IMR-90 (cell line): ENCODE measurements at regions not wholly inside any gene's neighbourhood (a gene's known extent, or its start where the extent isn't known, plus 50 kb on each side); places are given as distances from the start of the nearest gene placed in this dataset.

ENCODE experiments used
- ATAC-seq: fragments of 200-7000 bp; cut with Tn5 transposase; 2 replicates; pipeline ENCODE4 v1.9.1; 2020; ENCODE audit warnings: low read depth, mild to moderate bottlenecking, moderate library complexity
- BruUV-seq: library from RNA; stranded (reverse); fragments of 400-500 nt; replicated peaks from 2 replicates; lab custom pipeline; 2021; lab: Mats Ljungman, UMichigan
- CTCF ChIA-PET: fragments of 300-600 bp; formaldehyde crosslinking; extraction: SDS; loops from one replicate; lab custom pipeline; 2021; ENCODE audit warnings: antibody characterized with exemption; lab: Yijun Ruan, JAX
- POLR2A ChIA-PET: fragments of 300-600 bp; sonication (Branson Sonifier 250); formaldehyde crosslinking; loops from one replicate; lab custom pipeline; 2022; ENCODE audit warnings: antibody characterized with exemption; ENCODE audit not compliant: unreplicated experiment; lab: Charles Lee
- DNase-seq: peaks from one replicate; pipeline ENCODE4 v3.0.0; 2013
- H2AFZ ChIP-seq: replicated peaks from 2 replicates; pipeline ENCODE3; 2013; ENCODE audit warnings: low read length, mild to moderate bottlenecking; ENCODE audit not compliant: poor library complexity
- H2AK5ac ChIP-seq: 2 replicates; pipeline ENCODE4 v1.6.1; 2013; ENCODE audit warnings: low read depth, low read length, inconsistent platforms
- H2AK9ac ChIP-seq: replicated peaks from 2 replicates; pipeline ENCODE3; 2013; ENCODE audit warnings: mild to moderate bottlenecking, low read depth, low read length, moderate library complexity; ENCODE audit not compliant: poor library complexity
- H2BK120ac ChIP-seq: 2 replicates; pipeline ENCODE4 v1.6.1; 2013; ENCODE audit warnings: low read depth, low read length, inconsistent platforms
- H2BK15ac ChIP-seq: 3 replicates; pipeline ENCODE4 v1.6.1; 2013; ENCODE audit warnings: low read depth, low read length, inconsistent platforms
- H2BK20ac ChIP-seq: 2 replicates; pipeline ENCODE4 v1.6.1; 2013; ENCODE audit warnings: low read depth, mild to moderate bottlenecking, inconsistent platforms, low read length, moderate library complexity
- H2BK5ac ChIP-seq: 2 replicates; pipeline ENCODE4 v1.6.1; 2013; ENCODE audit warnings: mild to moderate bottlenecking, low read depth, low read length, inconsistent platforms; ENCODE audit not compliant: poor library complexity, severe bottlenecking
- H3K14ac ChIP-seq: replicated peaks from 2 replicates; pipeline ENCODE4 v1.6.1; 2013; ENCODE audit warnings: low read depth, low read length, inconsistent platforms
- H3K18ac ChIP-seq: 2 replicates; pipeline ENCODE4 v1.6.1; 2013; ENCODE audit warnings: low read depth, low read length, control low read depth
- H3K23ac ChIP-seq: 2 replicates; pipeline ENCODE4 v1.6.1; 2013; ENCODE audit warnings: low read depth, low read length, inconsistent platforms
- H3K27ac ChIP-seq: 2 replicates; pipeline ENCODE4 v1.5.1; 2013; ENCODE audit warnings: mild to moderate bottlenecking, control low read depth, low read length; ENCODE audit not compliant: insufficient read depth
- H3K27me3 ChIP-seq: 2 replicates; pipeline ENCODE4 v1.6.1; 2013; ENCODE audit warnings: low read length; ENCODE audit not compliant: control insufficient read depth, insufficient read depth
- H3K36me3 ChIP-seq: 2 replicates; pipeline ENCODE4 v1.6.1; 2013; ENCODE audit warnings: low read length, mixed read lengths; ENCODE audit not compliant: control insufficient read depth, insufficient read depth
- H3K4ac ChIP-seq: 2 replicates; pipeline ENCODE4 v1.6.1; 2013; ENCODE audit warnings: low read depth, low read length, inconsistent platforms
- H3K4me1 ChIP-seq: 2 replicates; pipeline ENCODE4 v1.6.1; 2013; ENCODE audit warnings: low read length, mixed read lengths; ENCODE audit not compliant: control insufficient read depth, insufficient read depth
- H3K4me2 ChIP-seq: 2 replicates; pipeline ENCODE4 v1.6.1; 2013; ENCODE audit warnings: low read depth, mild to moderate bottlenecking, control low read depth, low read length, moderate library complexity
- H3K4me3 ChIP-seq: 2 replicates; pipeline ENCODE4 v1.5.1; 2013; ENCODE audit warnings: low read depth, mild to moderate bottlenecking, control low read depth, low read length, moderate library complexity; ENCODE audit not compliant: insufficient read depth
- H3K56ac ChIP-seq: 2 replicates; pipeline ENCODE4 v1.6.1; 2013; ENCODE audit warnings: low read length, inconsistent platforms; ENCODE audit not compliant: insufficient read depth; ENCODE audit errors: extremely low read depth
- H3K79me1 ChIP-seq, 2 experiments: 2 replicates each; pipeline ENCODE4 v1.6.1; 2013; ENCODE audit warnings: low read length in 2 of 2, inconsistent platforms in 1 of 2, low read depth in 1 of 2
- H3K9ac ChIP-seq: 2 replicates; pipeline ENCODE4 v1.6.1; 2013; ENCODE audit warnings: low read depth, low read length, control low read depth
- H3K9me1 ChIP-seq: 2 replicates; pipeline ENCODE4 v1.6.1; 2013; ENCODE audit warnings: low read length, inconsistent platforms; ENCODE audit not compliant: insufficient read depth
- H3K9me3 ChIP-seq: 2 replicates; pipeline ENCODE4 v1.6.1; 2013; ENCODE audit warnings: low read length; ENCODE audit not compliant: control insufficient read depth, insufficient read depth
- H4K20me1 ChIP-seq: 2 replicates; pipeline ENCODE4 v1.6.1; 2013; ENCODE audit warnings: low read length, inconsistent platforms; ENCODE audit not compliant: insufficient read depth
- H4K5ac ChIP-seq: 2 replicates; pipeline ENCODE4 v1.6.1; 2013; ENCODE audit warnings: mild to moderate bottlenecking, low read depth, low read length, control low read depth
- H4K8ac ChIP-seq, 2 experiments: 2 replicates each; pipeline ENCODE4 v1.6.1; 2013; ENCODE audit warnings: low read depth in 2 of 2, low read length in 2 of 2, control low read depth in 1 of 2, inconsistent platforms in 1 of 2
- H4K91ac ChIP-seq: 2 replicates; pipeline ENCODE4 v1.6.1; 2013; ENCODE audit warnings: low read depth, low read length, inconsistent platforms; ENCODE audit not compliant: insufficient read depth
- BHLHE40 ChIP-seq: fragments of 150-350 bp; IDR thresholded peaks from 2 replicates; pipeline ENCODE4 v1.6.1; 2016; ENCODE audit warnings: mild to moderate bottlenecking, low read depth, low read length
- CEBPB ChIP-seq: IDR thresholded peaks from 2 replicates; pipeline ENCODE4 v1.6.1; 2012; ENCODE audit warnings: low read depth, low read length, improper control_type of control experiment
- CHD1 ChIP-seq: IDR thresholded peaks from 2 replicates; pipeline ENCODE4 v1.6.1; 2012; ENCODE audit warnings: low read depth, low read length, improper control_type of control experiment
- FOS ChIP-seq: fragments of 150-350 bp; IDR thresholded peaks from 2 replicates; pipeline ENCODE4 v1.6.1; 2016; ENCODE audit warnings: low read depth, low read length
- MAFK ChIP-seq: IDR thresholded peaks from 2 replicates; pipeline ENCODE4 v1.6.1; 2012; ENCODE audit warnings: low read depth, low read length, improper control_type of control experiment
- MAZ ChIP-seq: IDR thresholded peaks from 2 replicates; pipeline ENCODE4 v1.6.1; 2012; ENCODE audit warnings: low read depth, mild to moderate bottlenecking, low read length, improper control_type of control experiment, moderate library complexity, borderline replicate concordance
- MXI1 ChIP-seq: IDR thresholded peaks from 2 replicates; pipeline ENCODE4 v1.6.1; 2012; ENCODE audit warnings: low read depth, mild to moderate bottlenecking, low read length, moderate library complexity, borderline replicate concordance
- NFE2L2 ChIP-seq: fragments of 150-350 bp; IDR thresholded peaks from 2 replicates; pipeline ENCODE4 v1.6.1; 2016; ENCODE audit warnings: low read depth, mild to moderate bottlenecking, low read length
- POLR2A ChIP-seq: IDR thresholded peaks from 2 replicates; pipeline ENCODE4 v1.6.1; 2012; ENCODE audit warnings: mild to moderate bottlenecking, low read depth, low read length
- RAD21 ChIP-seq: IDR thresholded peaks from 2 replicates; pipeline ENCODE4 v1.6.1; 2012; ENCODE audit warnings: low read length, improper control_type of control experiment
- RCOR1 ChIP-seq: IDR thresholded peaks from 2 replicates; pipeline ENCODE4 v1.6.1; 2012; ENCODE audit warnings: mild to moderate bottlenecking, low read length, improper control_type of control experiment; ENCODE audit not compliant: insufficient replicate concordance
- RFX5 ChIP-seq: IDR thresholded peaks from 2 replicates; pipeline ENCODE4 v1.8.0; 2012; ENCODE audit warnings: low read depth, mild to moderate bottlenecking, low read length, moderate library complexity
- SMC3 ChIP-seq: fragments of 150-350 bp; IDR thresholded peaks from 2 replicates; pipeline ENCODE4 v1.6.1; 2016; ENCODE audit warnings: low read depth, mild to moderate bottlenecking, antibody characterized with exemption, low read length, moderate library complexity
- WGBS, 2 experiments: methylation state at CpG; one replicate each; pipeline versions ENCODE4 v1.1.5 to v1.1.7; 2013; ENCODE audit warnings: missing lambda C conversion rate in 2 of 2; ENCODE audit not compliant: insufficient read length in 1 of 2; ENCODE audit errors: extremely low coverage in 2 of 2; 5-methylcytosine and 5-hydroxymethylcytosine counted together
- dilution Hi-C: fragments of 300-500 bp; cut with HindIII; formaldehyde crosslinking; loops from one replicate; pipeline ENCODE4 v1.14.3; 2018; ENCODE audit warnings: low sequenced_read_pairs; ENCODE audit not compliant: unreplicated experiment
- in situ Hi-C: fragments of 300-500 bp; cut with MboI; formaldehyde crosslinking; loops from 3 replicates; pipeline ENCODE4 v1.14.3; 2019; ENCODE audit warnings: low sequenced_read_pairs, inconsistent platforms, mixed read lengths
- intact Hi-C: fragments of 100-400 bp; cut with micrococcal nuclease; formaldehyde crosslinking; loops from 2 replicates; pipeline ENCODE4 v1.10.0; 2022
- TF ChIP-seq, protein P1 (sequence below): fragments of 150-350 bp; IDR thresholded peaks from 2 replicates; pipeline ENCODE4 v1.6.1; 2017; ENCODE audit warnings: mild to moderate bottlenecking, antibody characterized with exemption, low read length, low read depth
- TF ChIP-seq, protein P2 (sequence below): fragments of 150-350 bp; IDR thresholded peaks from 2 replicates; pipeline ENCODE4 v1.6.1; 2016; ENCODE audit warnings: low read depth, mild to moderate bottlenecking, low read length, moderate library complexity, borderline replicate concordance
- TF ChIP-seq, protein P3 (sequence below): conservative IDR thresholded peaks from 2 replicates; pipeline ENCODE4 v1.5.1; 2012; ENCODE audit warnings: mild to moderate bottlenecking, low read depth, low read length, improper control_type of control experiment

DNA sequence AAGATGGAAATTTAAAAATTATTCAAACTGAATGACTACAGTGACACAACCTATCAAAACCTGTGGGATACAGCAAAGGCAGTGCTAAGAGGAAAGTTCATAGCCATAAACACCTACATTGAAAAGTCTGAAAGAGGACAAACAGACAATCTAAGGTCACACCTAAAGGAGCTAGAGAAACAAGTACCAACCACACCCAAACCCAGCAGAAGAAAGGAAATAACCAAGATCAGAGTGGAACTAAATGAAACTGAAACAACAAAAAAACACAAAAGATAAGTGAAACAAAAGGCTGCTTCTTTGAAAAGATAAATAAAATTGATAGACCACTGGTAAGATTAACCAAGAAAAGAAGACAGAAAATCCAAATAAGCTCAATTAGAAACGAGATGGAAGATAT is 247.2 kb upstream of the ZNF804A start:
- Histone ChIP-seq H2BK20ac (no peak overlapping the region), H3K4me3 (no peak overlapping the region), H2AFZ (no peak overlapping the region), H2AK9ac (no peak overlapping the region), H4K5ac (no peak overlapping the region), H4K91ac (no peak overlapping the region), H3K36me3 (no peaks in the 10 kb centered on the region), H3K23ac (no peak overlapping the region), H3K9ac (no peak overlapping the region), H2BK120ac (no peak overlapping the region), H3K79me1 (no peaks in the 10 kb centered on the region), H4K8ac (no peak overlapping the region), H3K27me3 (no peaks in the 10 kb centered on the region), H3K14ac (no peak overlapping the region), H3K9me1 (no peaks in the 10 kb centered on the region), H2BK15ac (no peak overlapping the region), H3K27ac (no peak overlapping the region), H2BK5ac (no peak overlapping the region), H3K4me2 (no peak overlapping the region), H2AK5ac (no peak overlapping the region), H3K4me1 (no peaks in the 10 kb centered on the region), H3K4ac (no peak overlapping the region), H3K9me3 (no peaks in the 10 kb centered on the region), H3K56ac (no peak overlapping the region), H4K20me1 (no peaks in the 10 kb centered on the region), H3K18ac (no peak overlapping the region)
- intact Hi-C loops (no loop called here), in situ Hi-C loops (no loop called here), dilution Hi-C loops (no loop called here)
- ATAC-seq (no peak), DNase-seq (no peak)
- ChIA-PET POLR2A (no interaction called here), CTCF (no interaction called here)
- WGBS, 2 experiments = no CpG with 5 or more reads among the region's 1 CpG
- no peak for TF ChIP-seq FOS
- TF ChIP-seq, protein P1, sequence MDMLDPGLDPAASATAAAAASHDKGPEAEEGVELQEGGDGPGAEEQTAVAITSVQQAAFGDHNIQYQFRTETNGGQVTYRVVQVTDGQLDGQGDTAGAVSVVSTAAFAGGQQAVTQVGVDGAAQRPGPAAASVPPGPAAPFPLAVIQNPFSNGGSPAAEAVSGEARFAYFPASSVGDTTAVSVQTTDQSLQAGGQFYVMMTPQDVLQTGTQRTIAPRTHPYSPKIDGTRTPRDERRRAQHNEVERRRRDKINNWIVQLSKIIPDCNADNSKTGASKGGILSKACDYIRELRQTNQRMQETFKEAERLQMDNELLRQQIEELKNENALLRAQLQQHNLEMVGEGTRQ = no peak
- TF ChIP-seq, protein P2, sequence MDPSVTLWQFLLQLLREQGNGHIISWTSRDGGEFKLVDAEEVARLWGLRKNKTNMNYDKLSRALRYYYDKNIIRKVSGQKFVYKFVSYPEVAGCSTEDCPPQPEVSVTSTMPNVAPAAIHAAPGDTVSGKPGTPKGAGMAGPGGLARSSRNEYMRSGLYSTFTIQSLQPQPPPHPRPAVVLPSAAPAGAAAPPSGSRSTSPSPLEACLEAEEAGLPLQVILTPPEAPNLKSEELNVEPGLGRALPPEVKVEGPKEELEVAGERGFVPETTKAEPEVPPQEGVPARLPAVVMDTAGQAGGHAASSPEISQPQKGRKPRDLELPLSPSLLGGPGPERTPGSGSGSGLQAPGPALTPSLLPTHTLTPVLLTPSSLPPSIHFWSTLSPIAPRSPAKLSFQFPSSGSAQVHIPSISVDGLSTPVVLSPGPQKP = no peak
- no peak for TF ChIP-seq CEBPB
- TF ChIP-seq RCOR1 = no peak
- TF ChIP-seq POLR2A = no peak
- TF ChIP-seq SMC3 = no peak
- TF ChIP-seq NFE2L2 = no peak
- TF ChIP-seq MAFK = no peak
- TF ChIP-seq MXI1 = no peak
- TF ChIP-seq, protein P3, sequence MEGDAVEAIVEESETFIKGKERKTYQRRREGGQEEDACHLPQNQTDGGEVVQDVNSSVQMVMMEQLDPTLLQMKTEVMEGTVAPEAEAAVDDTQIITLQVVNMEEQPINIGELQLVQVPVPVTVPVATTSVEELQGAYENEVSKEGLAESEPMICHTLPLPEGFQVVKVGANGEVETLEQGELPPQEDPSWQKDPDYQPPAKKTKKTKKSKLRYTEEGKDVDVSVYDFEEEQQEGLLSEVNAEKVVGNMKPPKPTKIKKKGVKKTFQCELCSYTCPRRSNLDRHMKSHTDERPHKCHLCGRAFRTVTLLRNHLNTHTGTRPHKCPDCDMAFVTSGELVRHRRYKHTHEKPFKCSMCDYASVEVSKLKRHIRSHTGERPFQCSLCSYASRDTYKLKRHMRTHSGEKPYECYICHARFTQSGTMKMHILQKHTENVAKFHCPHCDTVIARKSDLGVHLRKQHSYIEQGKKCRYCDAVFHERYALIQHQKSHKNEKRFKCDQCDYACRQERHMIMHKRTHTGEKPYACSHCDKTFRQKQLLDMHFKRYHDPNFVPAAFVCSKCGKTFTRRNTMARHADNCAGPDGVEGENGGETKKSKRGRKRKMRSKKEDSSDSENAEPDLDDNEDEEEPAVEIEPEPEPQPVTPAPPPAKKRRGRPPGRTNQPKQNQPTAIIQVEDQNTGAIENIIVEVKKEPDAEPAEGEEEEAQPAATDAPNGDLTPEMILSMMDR = no peak
- TF ChIP-seq RFX5 = no peak
- TF ChIP-seq CHD1 = no peak
- TF ChIP-seq MAZ = no peak
- no peak for TF ChIP-seq RAD21
- no peak for TF ChIP-seq BHLHE40
- BruUV-seq = no TSS peak
